Transverse colon (tissue), 4 donors: ENCODE measurements at regions not wholly inside any gene's neighbourhood (a gene's known extent, or its start where the extent isn't known, plus 50 kb on each side); places are given as distances from the start of the nearest gene placed in this dataset.

ENCODE experiments used
- CTCF ChIP-seq, 5 experiments: fragments of 200-600 bp in 3 of 5; fragments of 450-650 bp in 2 of 5; sonication (generic) in 3 of 5; IDR thresholded peaks; 1 replicate in 2 of 5; 2 replicates in 3 of 5; pipeline ENCODE4 v1.5.1; 2016 to 2017; ENCODE audit warnings: antibody characterized with exemption in 5 of 5, inconsistent platforms in 3 of 5, mild to moderate bottlenecking in 2 of 5, moderate library complexity in 1 of 5
- POLR2A ChIP-seq: fragments of 450-650 bp; IDR thresholded peaks from one replicate; pipeline ENCODE4 v1.6.1; 2016; ENCODE audit warnings: antibody characterized with exemption, mild to moderate bottlenecking, moderate library complexity
- POLR2AphosphoS5 ChIP-seq, 3 donors: sonication (generic); formaldehyde crosslinking; IDR thresholded peaks; one replicate each; pipeline ENCODE4 v1.6.1; 2016; ENCODE audit warnings: antibody characterized with exemption in 3 of 3

- no peak for TF ChIP-seq CTCF (IDR thresholded peaks at IDR 0.05)
- TF ChIP-seq POLR2A: no peak
- TF ChIP-seq POLR2AphosphoS5 (IDR thresholded peaks at IDR 0.05): no peak
Observed at GRCh38 chr2:105569606-105570005, 170.8 kb upstream of the FHL2 start.
